ENCODE measurements at regions not wholly inside any gene's neighbourhood (a gene's known extent, or its start where the extent isn't known, plus 50 kb on each side); places are given as distances from the start of the nearest gene placed in this dataset.

- Mint-ChIP-seq H3K27me3 (ENCODE audit: unreplicated experiment) (peaks cover 2% of the 10 kb centered on the region), H3K4me1 (ENCODE audit: low read depth, unreplicated experiment) (no peaks in the 10 kb centered on the region), H3K9me3 (ENCODE audit: unreplicated experiment) (no peaks in the 10 kb centered on the region), H3K27ac (ENCODE audit: unreplicated experiment) (no peak overlapping the region), H3K36me3 (ENCODE audit: unreplicated experiment) (no peaks in the 10 kb centered on the region), H3K4me3 (ENCODE audit: unreplicated experiment) (no peak overlapping the region)
- TF ChIP-seq CTCF (IDR thresholded peaks at IDR 0.05; ENCODE audit: partially characterized antibody, unreplicated experiment): no peak
- no peak for DNase-seq
Measured at GRCh38 chr5:66345281-66345680, 201.2 kb downstream of the SREK1 start.

GRCh38 chr5:66346869-66347268, 202.8 kb downstream of the SREK1 start:
- no peak overlapping the region for H3K4me3 Mint-ChIP-seq (ENCODE audit: unreplicated experiment)
- no peak overlapping the region for H3K27ac Mint-ChIP-seq (ENCODE audit: unreplicated experiment)
- no peaks in the 10 kb centered on the region for H3K36me3 Mint-ChIP-seq (ENCODE audit: unreplicated experiment)
- H3K27me3 Mint-ChIP-seq (ENCODE audit: unreplicated experiment): no peaks in the 10 kb centered on the region
- no peaks in the 10 kb centered on the region for H3K4me1 Mint-ChIP-seq (ENCODE audit: low read depth, unreplicated experiment)
- DNase-seq: no peak
- H3K9me3 Mint-ChIP-seq (ENCODE audit: unreplicated experiment): no peaks in the 10 kb centered on the region
- TF ChIP-seq CTCF (IDR thresholded peaks at IDR 0.05; ENCODE audit: partially characterized antibody, unreplicated experiment): no peak

DNA sequence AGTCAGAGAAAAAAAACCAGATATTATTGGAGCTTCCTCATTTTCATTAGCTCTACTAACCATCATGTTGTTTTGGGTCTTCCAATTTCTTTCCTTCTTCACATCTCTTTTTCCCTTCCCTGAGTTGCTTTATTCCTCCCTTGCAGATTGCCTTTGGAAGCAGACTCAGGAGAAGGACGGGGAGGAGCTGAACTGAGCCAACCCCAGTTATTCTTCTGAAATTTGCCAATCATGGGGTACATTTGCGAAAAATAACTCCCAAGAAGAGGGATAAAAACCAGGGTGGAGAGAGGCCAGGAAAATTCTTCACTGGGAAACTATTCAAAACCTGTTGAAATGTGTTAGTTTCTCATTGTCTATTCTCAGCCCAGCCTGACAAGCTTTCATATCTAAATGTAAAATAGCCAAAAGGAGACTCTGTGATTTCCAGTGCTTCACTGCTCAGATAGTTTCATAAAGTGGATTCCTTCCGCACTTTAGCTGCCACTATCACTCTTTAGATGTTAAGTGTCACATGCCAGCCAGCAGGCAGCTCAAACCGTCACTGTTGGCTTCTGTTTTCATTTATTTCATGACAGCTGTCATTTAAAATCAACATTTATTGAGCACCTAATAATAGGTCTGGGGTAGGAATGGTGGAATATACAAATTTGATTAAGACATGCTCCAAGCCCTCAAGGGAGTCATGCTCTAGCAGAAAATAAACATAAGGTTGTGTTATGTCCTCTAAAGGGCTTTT, 204.5 kb downstream of the SREK1 start:
- Mint-ChIP-seq H3K27ac (ENCODE audit: unreplicated experiment) (no peak overlapping the region), H3K9me3 (ENCODE audit: unreplicated experiment) (no peaks in the 10 kb centered on the region), H3K4me1 (ENCODE audit: low read depth, unreplicated experiment) (peaks cover 3% of the 10 kb centered on the region), H3K36me3 (ENCODE audit: unreplicated experiment) (no peaks in the 10 kb centered on the region), H3K4me3 (ENCODE audit: unreplicated experiment) (no peak overlapping the region), H3K27me3 (ENCODE audit: unreplicated experiment) (no peaks in the 10 kb centered on the region)
- no peak for DNase-seq
- no peak for TF ChIP-seq CTCF (IDR thresholded peaks at IDR 0.05; ENCODE audit: partially characterized antibody, unreplicated experiment)

DNA sequence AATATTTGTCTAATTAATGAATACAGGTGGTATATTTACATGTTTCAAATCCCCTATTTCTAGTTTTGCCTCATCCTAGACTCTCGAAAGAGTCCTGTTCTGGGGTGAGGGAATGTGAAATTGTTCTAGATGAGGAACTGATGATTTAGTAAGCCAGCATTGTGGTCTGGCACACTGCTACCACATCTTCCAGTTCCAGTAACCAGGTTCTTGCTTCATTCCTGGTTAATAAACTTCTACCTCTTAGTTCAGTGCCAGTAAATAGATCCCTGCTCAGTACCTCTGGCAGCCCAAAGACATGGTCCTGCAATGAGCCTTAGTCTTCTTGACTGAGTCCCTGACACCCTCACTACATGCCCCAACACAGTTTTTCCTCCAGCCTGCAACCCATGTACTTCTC, 207.7 kb downstream of the SREK1 start:
- H3K4me1 Mint-ChIP-seq (ENCODE audit: low read depth, unreplicated experiment): peaks cover 3% of the 10 kb centered on the region
- no peak for TF ChIP-seq CTCF (IDR thresholded peaks at IDR 0.05; ENCODE audit: partially characterized antibody, unreplicated experiment)
- no peak overlapping the region for H3K4me3 Mint-ChIP-seq (ENCODE audit: unreplicated experiment)
- DNase-seq: no peak
- no peaks in the 10 kb centered on the region for H3K36me3 Mint-ChIP-seq (ENCODE audit: unreplicated experiment)
- no peak overlapping the region for H3K27ac Mint-ChIP-seq (ENCODE audit: unreplicated experiment)
- H3K27me3 Mint-ChIP-seq (ENCODE audit: unreplicated experiment): no peaks in the 10 kb centered on the region
- H3K9me3 Mint-ChIP-seq (ENCODE audit: unreplicated experiment): no peaks in the 10 kb centered on the region

- Mint-ChIP-seq H3K27me3 (ENCODE audit: unreplicated experiment) (no peaks in the 10 kb centered on the region), H3K9me3 (ENCODE audit: unreplicated experiment) (no peaks in the 10 kb centered on the region), H3K4me3 (ENCODE audit: unreplicated experiment) (no peak overlapping the region), H3K4me1 (ENCODE audit: low read depth, unreplicated experiment) (peaks cover 3% of the 10 kb centered on the region), H3K27ac (ENCODE audit: unreplicated experiment) (no peak overlapping the region), H3K36me3 (ENCODE audit: unreplicated experiment) (peaks cover 4% of the 10 kb centered on the region)
- TF ChIP-seq CTCF (IDR thresholded peaks at IDR 0.05; ENCODE audit: partially characterized antibody, unreplicated experiment): no peak
- no peak for DNase-seq
Measured at GRCh38 chr5:66353186-66353585, 209.1 kb downstream of the SREK1 start.

Data from glutamatergic neuron (in vitro differentiated cells).